Left lung (tissue), 4 donors: ENCODE measurements at regions not wholly inside any gene's neighbourhood (a gene's known extent, or its start where the extent isn't known, plus 50 kb on each side); places are given as distances from the start of the nearest gene placed in this dataset.
"Not testable (repeated sequence)": the region's sequence is repeated elsewhere in the genome, so short reads cannot be mapped to it uniquely, and the experiment has no call there.

Experiments used
- ATAC-seq: fragments of 200-7000 bp; cut with Tn5 transposase; one replicate; pipeline ENCODE4 v1.9.1; 2020; ENCODE audit warnings: moderate library complexity
- DNase-seq, 4 donors: peaks; one replicate each; pipeline ENCODE4 v3.0.0-alpha.2; 2013 to 2020
- H3K27ac ChIP-seq, 2 donors: fragments of 200-600 bp; sonication (generic) in 1 of 2; one replicate each; pipeline versions ENCODE4 v1.5.0 to v1.8.0; 2020 to 2021
- H3K27me3 ChIP-seq, 2 donors: fragments of 200-600 bp; sonication (generic) in 1 of 2; one replicate each; pipeline versions ENCODE4 v1.5.0 to v1.8.0; 2020 to 2021
- H3K36me3 ChIP-seq, 2 donors: fragments of 200-600 bp; sonication (generic) in 1 of 2; one replicate each; pipeline versions ENCODE4 v1.5.0 to v1.8.0; 2020 to 2021
- H3K4me1 ChIP-seq, 2 donors: fragments of 200-600 bp; one replicate each; pipeline ENCODE4 v1.8.0; 2021
- H3K4me3 ChIP-seq, 2 donors: fragments of 200-600 bp; sonication (generic) in 1 of 2; one replicate each; pipeline versions ENCODE4 v1.5.0 to v1.8.0; 2020 to 2021; ENCODE audit warnings: mild to moderate bottlenecking in 1 of 2
- H3K9me3 ChIP-seq, 2 donors: fragments of 200-600 bp; sonication (generic) in 1 of 2; one replicate each; pipeline versions ENCODE4 v1.5.0 to v1.8.0; 2020 to 2021
- intact Hi-C, 2 donors: fragments of 100-400 bp; cut with DNase I; formaldehyde crosslinking; loops; one replicate each; pipeline versions ENCODE4 v1.11.2 to v1.14.2; 2022
- TF ChIP-seq, protein P1 (sequence below), 2 donors: fragments of 200-600 bp; sonication (generic) in 1 of 2; IDR thresholded peaks; one replicate each; pipeline versions ENCODE4 v1.5.0 to v1.8.0; 2021; ENCODE audit warnings: antibody characterized with exemption in 2 of 2
- donor health status: DM: no; HTN: yes; CAD: no.
- donor health status: DM: no; HTN: no; CAD: no.

DNA sequence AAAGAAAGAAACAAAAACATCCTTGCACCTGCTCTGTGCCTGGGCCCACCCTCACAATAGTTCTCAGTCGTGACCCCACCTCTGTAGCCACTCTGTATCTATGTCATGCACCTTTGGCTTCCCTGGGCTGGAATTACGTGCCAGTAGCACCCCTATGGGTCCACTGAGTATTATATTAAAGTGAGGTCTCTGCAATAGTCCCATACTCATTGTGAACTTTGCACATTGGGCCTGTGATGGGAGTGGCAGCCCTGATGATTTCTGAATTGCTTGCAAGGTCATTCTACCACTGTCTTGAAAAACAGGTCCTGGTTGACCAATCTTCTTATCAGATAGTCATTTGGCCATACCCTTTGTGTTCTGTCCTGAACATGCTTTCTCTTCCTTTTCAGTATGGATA is 1012.1 kb downstream of the RAB28 start:
- no peaks in the 10 kb centered on the region for H3K4me1 ChIP-seq
- peaks cover 0 to 10% of the 10 kb centered on the region in 2 donors for H3K9me3 ChIP-seq
- H3K27ac ChIP-seq = no peak overlapping the region
- H3K4me3 ChIP-seq = no peak overlapping the region
- no peaks in the 10 kb centered on the region for H3K27me3 ChIP-seq
- no peaks in the 10 kb centered on the region for H3K36me3 ChIP-seq
- intact Hi-C loops = no loop called here
- TF ChIP-seq, protein P1, sequence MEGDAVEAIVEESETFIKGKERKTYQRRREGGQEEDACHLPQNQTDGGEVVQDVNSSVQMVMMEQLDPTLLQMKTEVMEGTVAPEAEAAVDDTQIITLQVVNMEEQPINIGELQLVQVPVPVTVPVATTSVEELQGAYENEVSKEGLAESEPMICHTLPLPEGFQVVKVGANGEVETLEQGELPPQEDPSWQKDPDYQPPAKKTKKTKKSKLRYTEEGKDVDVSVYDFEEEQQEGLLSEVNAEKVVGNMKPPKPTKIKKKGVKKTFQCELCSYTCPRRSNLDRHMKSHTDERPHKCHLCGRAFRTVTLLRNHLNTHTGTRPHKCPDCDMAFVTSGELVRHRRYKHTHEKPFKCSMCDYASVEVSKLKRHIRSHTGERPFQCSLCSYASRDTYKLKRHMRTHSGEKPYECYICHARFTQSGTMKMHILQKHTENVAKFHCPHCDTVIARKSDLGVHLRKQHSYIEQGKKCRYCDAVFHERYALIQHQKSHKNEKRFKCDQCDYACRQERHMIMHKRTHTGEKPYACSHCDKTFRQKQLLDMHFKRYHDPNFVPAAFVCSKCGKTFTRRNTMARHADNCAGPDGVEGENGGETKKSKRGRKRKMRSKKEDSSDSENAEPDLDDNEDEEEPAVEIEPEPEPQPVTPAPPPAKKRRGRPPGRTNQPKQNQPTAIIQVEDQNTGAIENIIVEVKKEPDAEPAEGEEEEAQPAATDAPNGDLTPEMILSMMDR (IDR thresholded peaks at IDR 0.05) = no peak
- no peak for ATAC-seq
- DNase-seq = no peak

DNA sequence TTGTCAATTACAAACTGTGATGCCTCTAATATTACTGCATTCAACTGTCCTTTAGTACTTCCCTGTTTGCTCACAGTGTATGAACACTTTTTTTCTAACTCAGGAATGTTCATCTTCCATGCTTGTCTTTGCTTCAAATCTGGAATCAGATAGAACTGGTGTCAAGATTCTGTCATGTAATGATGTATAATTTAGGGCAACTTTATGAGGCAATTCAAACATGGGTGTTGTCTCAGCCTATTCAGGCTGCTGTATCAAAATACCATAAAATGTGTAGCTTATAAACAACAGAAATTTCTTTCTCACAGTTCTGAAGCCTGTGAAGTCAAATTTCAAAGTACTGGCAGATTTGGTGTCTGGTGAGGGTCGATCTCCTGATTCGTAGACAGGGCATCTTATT is 1012.9 kb downstream of the RAB28 start:
- Histone ChIP-seq H3K4me3 (no peak overlapping the region), H3K4me1 (no peaks in the 10 kb centered on the region), H3K9me3 (peaks cover 0 to 10% of the 10 kb centered on the region in 2 donors), H3K36me3 (no peaks in the 10 kb centered on the region), H3K27me3 (no peaks in the 10 kb centered on the region), H3K27ac (no peak overlapping the region)
- ATAC-seq = no peak
- intact Hi-C loops = no loop called here
- TF ChIP-seq, protein P1 (IDR thresholded peaks at IDR 0.05) = no peak
- DNase-seq = no peak

DNA sequence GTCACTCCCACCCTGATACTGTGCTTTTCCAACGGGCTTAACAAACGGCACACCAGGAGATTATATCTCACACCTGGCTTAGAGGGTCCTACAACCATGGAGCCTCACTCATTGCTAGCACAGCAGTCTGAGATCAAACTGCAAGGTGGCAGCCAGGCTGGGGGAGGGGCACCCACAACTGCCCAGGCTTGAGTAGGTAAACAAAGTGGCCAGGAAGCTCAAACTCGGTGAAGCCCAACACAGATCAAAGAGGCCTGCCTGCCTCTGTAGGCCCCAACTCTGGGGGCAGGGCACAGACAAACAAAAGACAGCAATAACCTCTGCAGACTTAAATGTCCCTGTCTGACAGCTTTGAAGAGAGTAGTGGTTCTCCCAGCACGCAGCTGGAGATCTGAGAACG is 1022.6 kb downstream of the RAB28 start:
- H3K27ac ChIP-seq, intact Hi-C loops, ATAC-seq, H3K4me3 ChIP-seq, H3K36me3 ChIP-seq, H3K27me3 ChIP-seq, DNase-seq, H3K4me1 ChIP-seq: not testable (repeated sequence)
- peaks cover 0 to 28% of the 10 kb centered on the region in 2 donors for H3K9me3 ChIP-seq

DNA sequence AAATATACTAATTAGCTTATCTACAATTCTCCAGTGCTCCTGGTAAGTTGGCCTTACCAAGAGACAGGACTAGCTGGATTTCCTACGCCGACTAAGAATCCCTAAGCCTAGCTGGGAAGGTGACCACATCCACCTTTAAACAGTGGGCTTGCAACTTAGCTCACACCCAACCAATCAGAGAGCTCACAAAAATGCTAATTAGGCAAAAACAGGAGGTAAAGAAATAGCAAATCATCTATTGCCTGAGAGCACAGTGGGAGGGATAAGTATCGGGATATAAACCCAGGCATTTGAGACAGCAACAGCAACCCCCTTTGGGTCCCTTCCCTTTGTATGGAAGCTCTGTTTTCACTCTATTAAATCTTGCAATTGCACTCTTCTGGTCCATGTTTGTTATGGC is 1025.0 kb downstream of the RAB28 start:
- no peak for ATAC-seq
- Histone ChIP-seq H3K27me3 (no peaks in the 10 kb centered on the region), H3K4me1 (no peaks in the 10 kb centered on the region), H3K9me3 (peaks cover 0 to 28% of the 10 kb centered on the region in 2 donors), H3K36me3 (no peaks in the 10 kb centered on the region), H3K27ac (no peak overlapping the region), H3K4me3 (no peak overlapping the region)
- DNase-seq = no peak
- TF ChIP-seq, protein P1 (IDR thresholded peaks at IDR 0.05) = no peak
- intact Hi-C loops = no loop called here

DNA sequence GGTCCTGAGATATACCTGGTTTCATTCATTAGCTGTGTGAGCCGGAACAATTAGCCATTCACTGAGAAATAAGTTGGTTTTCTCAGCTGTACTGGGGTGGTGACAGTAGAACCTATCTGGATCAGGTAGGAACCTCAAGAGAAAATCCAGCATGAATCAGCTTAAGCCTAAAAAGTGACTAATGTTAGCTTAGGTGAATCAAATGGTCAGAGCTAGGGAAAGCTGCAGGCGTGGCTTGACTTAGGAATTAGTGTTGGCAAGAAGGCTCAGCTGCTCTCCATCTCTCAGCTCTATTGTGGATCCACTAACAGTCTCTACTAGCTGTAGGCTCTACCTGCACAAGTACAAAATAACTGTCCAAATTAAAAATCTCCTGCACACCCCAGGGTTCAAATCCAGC is 1025.5 kb downstream of the RAB28 start:
- DNase-seq (no peak), ATAC-seq (no peak)
- Histone ChIP-seq H3K27me3 (no peaks in the 10 kb centered on the region), H3K9me3 (peaks cover 0 to 28% of the 10 kb centered on the region in 2 donors), H3K27ac (no peak overlapping the region), H3K36me3 (no peaks in the 10 kb centered on the region), H3K4me3 (no peak overlapping the region), H3K4me1 (no peaks in the 10 kb centered on the region)
- intact Hi-C loops = no loop called here
- TF ChIP-seq, protein P1 (IDR thresholded peaks at IDR 0.05) = no peak

DNA sequence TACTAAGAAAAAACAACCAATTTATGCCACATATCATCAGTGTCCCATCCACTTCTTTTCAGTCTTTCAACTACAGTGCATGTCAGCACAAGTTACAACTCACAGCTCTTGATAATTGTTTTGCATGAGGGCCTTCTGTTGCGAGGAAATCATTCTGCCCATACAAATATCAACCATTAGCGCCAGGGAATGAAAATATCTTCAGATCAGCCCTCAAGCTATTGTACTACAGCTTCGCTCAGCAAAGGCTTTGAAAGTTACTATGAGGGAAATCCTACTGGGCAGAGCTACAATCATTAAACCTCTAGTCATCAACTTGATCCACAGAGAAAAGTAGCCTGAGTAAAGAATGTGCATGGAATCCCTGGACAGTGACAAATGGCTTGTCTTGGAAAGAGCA is 1023.6 kb upstream of the HS3ST1 start:
- Histone ChIP-seq H3K36me3 (no peaks in the 10 kb centered on the region), H3K4me3 (no peak overlapping the region), H3K9me3 (peaks cover 0 to 30% of the 10 kb centered on the region in 2 donors), H3K4me1 (no peaks in the 10 kb centered on the region), H3K27ac (no peak overlapping the region), H3K27me3 (no peaks in the 10 kb centered on the region)
- no peak for DNase-seq
- intact Hi-C loops = no loop called here
- TF ChIP-seq, protein P1 (IDR thresholded peaks at IDR 0.05) = no peak
- no peak for ATAC-seq
